Ovary (tissue), 7 donors: ENCODE measurements at regions not wholly inside any gene's neighbourhood (a gene's known extent, or its start where the extent isn't known, plus 50 kb on each side); places are given as distances from the start of the nearest gene placed in this dataset.
A peak's percentile ranks its signal among the peaks of the same experiment; 100 is the strongest.

Experiments used
- DNase-seq, 5 donors: peaks; one replicate each; pipeline ENCODE4 v3.0.0-alpha.2; 2019 to 2020
- H3K27ac ChIP-seq, 2 donors: fragments of 200-600 bp; one replicate each; pipeline versions ENCODE4 v1.5.1 to v1.8.0; 2019 to 2022
- H3K27me3 ChIP-seq: fragments of 200-600 bp; one replicate; pipeline ENCODE4 v1.8.0; 2022
- H3K36me3 ChIP-seq: fragments of 200-600 bp; sonication (generic); one replicate; pipeline ENCODE4 v1.5.1; 2019
- H3K4me1 ChIP-seq: one replicate; pipeline ENCODE4 v1.8.1; 2013; ENCODE audit warnings: mild to moderate bottlenecking, moderate library complexity; ENCODE audit not compliant: insufficient read depth
- H3K4me3 ChIP-seq: fragments of 200-600 bp; sonication (generic); one replicate; pipeline ENCODE4 v1.5.1; 2017
- H3K9me3 ChIP-seq, 2 donors: fragments of 200-600 bp in 1 of 2; sonication (generic) in 1 of 2; one replicate each; pipeline versions ENCODE4 v1.5.1 to v1.8.1; 2013 to 2019; ENCODE audit warnings: mild to moderate bottlenecking in 1 of 2, moderate library complexity in 1 of 2
- EP300 ChIP-seq: sonication (generic); formaldehyde crosslinking; IDR thresholded peaks from one replicate; pipeline ENCODE4 v1.6.1; 2017; ENCODE audit warnings: antibody characterized with exemption
- POLR2A ChIP-seq: fragments of 450-650 bp; IDR thresholded peaks from one replicate; pipeline ENCODE4 v1.6.1; 2017; ENCODE audit warnings: antibody characterized with exemption, mild to moderate bottlenecking, moderate library complexity
- WGBS, 3 donors: extraction: QIAGEN DNeasy Blood & Tissue Kit in 1 of 3; methylation state at CpG; one replicate each; pipeline versions ENCODE4 v1.1.5 to v1.1.7; 2013 to 2017; 5-methylcytosine and 5-hydroxymethylcytosine counted together
- intact Hi-C, 4 donors: fragments of 100-400 bp; cut with DNase I; formaldehyde crosslinking; loops; one replicate each; pipeline versions ENCODE4 v1.11.0 to v1.15.1; 2022 to 2023
- TF ChIP-seq, protein P1 (sequence below), 3 donors: fragments of 450-650 bp in 2 of 3; fragments of 200-600 bp in 1 of 3; IDR thresholded peaks; one replicate each; pipeline versions ENCODE4 v1.5.1 to v1.8.0; 2016 to 2022; ENCODE audit warnings: antibody characterized with exemption in 3 of 3, mild to moderate bottlenecking in 1 of 3
- donor health status: DM: no; HTN: no; CAD: no; lungs with moderate emphysema.
- donor health status: DM: no; HTN: no; CAD: no.
- donor health status: Bipolar disorder and iron deficiency.
- donor health status: DM: no; HTN: no; CAD: no.
- donor health status: DM: yes; HTN: yes; CAD: no.

DNA sequence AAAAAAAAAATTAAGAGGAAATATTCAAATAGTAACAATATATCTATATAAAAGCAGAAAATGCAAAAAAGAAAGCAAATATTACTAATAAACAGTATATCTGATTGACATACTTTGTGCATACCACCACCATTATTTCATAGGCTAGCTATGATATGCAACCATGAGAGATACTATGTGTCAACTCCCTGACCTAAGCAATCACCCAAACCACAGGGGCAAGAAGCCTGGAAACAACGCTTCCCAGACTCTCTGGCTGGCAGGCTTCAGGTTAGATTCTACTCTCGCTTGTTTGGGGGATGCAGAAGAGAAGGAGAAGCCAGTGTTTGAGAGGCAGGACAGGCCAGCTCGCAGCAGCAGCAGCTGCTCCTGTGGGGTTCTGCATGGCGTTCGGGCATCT is 169.3 kb upstream of the TPM1 start:
- TF ChIP-seq, protein P1, sequence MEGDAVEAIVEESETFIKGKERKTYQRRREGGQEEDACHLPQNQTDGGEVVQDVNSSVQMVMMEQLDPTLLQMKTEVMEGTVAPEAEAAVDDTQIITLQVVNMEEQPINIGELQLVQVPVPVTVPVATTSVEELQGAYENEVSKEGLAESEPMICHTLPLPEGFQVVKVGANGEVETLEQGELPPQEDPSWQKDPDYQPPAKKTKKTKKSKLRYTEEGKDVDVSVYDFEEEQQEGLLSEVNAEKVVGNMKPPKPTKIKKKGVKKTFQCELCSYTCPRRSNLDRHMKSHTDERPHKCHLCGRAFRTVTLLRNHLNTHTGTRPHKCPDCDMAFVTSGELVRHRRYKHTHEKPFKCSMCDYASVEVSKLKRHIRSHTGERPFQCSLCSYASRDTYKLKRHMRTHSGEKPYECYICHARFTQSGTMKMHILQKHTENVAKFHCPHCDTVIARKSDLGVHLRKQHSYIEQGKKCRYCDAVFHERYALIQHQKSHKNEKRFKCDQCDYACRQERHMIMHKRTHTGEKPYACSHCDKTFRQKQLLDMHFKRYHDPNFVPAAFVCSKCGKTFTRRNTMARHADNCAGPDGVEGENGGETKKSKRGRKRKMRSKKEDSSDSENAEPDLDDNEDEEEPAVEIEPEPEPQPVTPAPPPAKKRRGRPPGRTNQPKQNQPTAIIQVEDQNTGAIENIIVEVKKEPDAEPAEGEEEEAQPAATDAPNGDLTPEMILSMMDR (IDR thresholded peaks at IDR 0.05) = no peak
- no peak for TF ChIP-seq EP300
- TF ChIP-seq POLR2A = no peak
- DNase-seq = no peak
- Histone ChIP-seq H3K27me3 (no peaks in the 10 kb centered on the region), H3K9me3 (no peaks in the 10 kb centered on the region), H3K27ac (no peak overlapping the region), H3K4me3 (no peak overlapping the region), H3K4me1 (peaks cover 8% of the 10 kb centered on the region), H3K36me3 (no peaks in the 10 kb centered on the region)
- WGBS, 3 donors = 88 to 93% (median 92%) methylated on average over 5 of the region's 5 CpGs
- intact Hi-C loops = loop anchor here in 1 of 4 donors (10.0 kb wide), 1 partner anchor 172 kb away; the partner anchor contains the start of gene TPM1

DNA sequence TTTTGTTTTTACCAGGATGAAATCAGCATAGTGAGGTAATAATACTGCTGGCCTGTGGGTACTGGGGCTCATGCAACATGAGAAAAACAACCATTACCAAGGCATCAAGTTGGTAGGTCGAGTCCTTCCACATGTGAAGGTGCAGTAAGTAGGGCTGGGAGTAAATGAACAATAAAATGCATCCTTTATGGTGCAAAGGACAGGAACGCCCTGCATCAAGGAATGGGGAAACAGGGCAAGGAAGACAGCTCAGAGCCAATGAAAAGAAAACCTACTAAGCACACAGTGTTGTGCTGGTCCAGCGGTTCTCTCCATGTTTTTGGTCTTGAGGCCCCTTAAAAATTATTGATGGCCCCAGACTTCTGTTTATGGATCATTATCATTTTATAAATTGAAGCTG is 168.5 kb upstream of the TPM1 start:
- WGBS, 3 donors = 87 to 95% (median 92%) methylated on average over 3 of the region's 3 CpGs
- H3K4me3 ChIP-seq = no peak overlapping the region
- no peak for DNase-seq
- H3K9me3 ChIP-seq = no peaks in the 10 kb centered on the region
- intact Hi-C loops = loop anchor here in 1 of 4 donors (10.0 kb wide), 1 partner anchor 171 kb away; the partner anchor contains the start of gene TPM1
- no peaks in the 10 kb centered on the region for H3K27me3 ChIP-seq
- no peak overlapping the region for H3K27ac ChIP-seq
- no peaks in the 10 kb centered on the region for H3K36me3 ChIP-seq
- TF ChIP-seq POLR2A (no peak), EP300 (no peak)
- TF ChIP-seq, protein P1 (IDR thresholded peaks at IDR 0.05) = no peak
- H3K4me1 ChIP-seq = peaks cover 8% of the 10 kb centered on the region

- 9 to 27% (median 13%) methylated on average over 12 to 13 of the region's 13 CpGs for WGBS, 3 donors
- Histone ChIP-seq H3K4me1 (peaks cover 8% of the 10 kb centered on the region), H3K36me3 (no peaks in the 10 kb centered on the region), H3K4me3 (peak overlapping the region; percentile 20), H3K27me3 (no peaks in the 10 kb centered on the region), H3K9me3 (no peaks in the 10 kb centered on the region), H3K27ac (peak overlapping the region in 1 of 2 donors; percentile 33)
- DNase-seq = peak; percentile 43 to 79 (median 55)
- TF ChIP-seq POLR2A (no peak), EP300 (no peak)
- TF ChIP-seq, protein P1 (IDR thresholded peaks at IDR 0.05) = no peak
- intact Hi-C loops = loop anchor here in 1 of 4 donors (10.0 kb wide), 1 partner anchor 170 kb away; the partner anchor contains the start of gene TPM1
Observed at GRCh38 chr15:62874959-62875625, 167.5 kb upstream of the TPM1 start.

DNA sequence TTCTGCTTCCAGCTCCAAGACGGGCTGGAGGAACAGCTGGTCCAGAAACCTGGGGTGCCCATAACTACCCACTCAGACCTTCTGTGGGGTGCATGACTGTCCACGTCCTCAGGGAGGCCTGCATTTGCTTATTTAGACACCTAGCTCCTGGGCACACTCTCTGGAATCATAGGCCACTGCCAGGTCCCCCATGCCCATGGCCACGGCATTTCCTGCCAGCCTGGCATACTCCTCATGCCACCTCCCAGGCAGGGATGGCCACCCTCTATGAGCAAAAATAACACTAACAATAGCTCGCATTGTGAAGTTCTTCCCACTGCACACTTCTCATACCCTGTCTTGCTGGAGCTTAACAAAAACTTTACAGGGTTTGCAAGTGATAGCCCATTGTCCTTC is 166.9 kb upstream of the TPM1 start:
- DNase-seq = no peak
- Histone ChIP-seq H3K4me3 (no peak overlapping the region), H3K27ac (peak overlapping the region in 1 of 2 donors; percentile 33), H3K4me1 (peaks cover 8% of the 10 kb centered on the region), H3K27me3 (no peaks in the 10 kb centered on the region), H3K36me3 (no peaks in the 10 kb centered on the region), H3K9me3 (no peaks in the 10 kb centered on the region)
- TF ChIP-seq EP300 = no peak
- no peak for TF ChIP-seq POLR2A
- TF ChIP-seq, protein P1 (IDR thresholded peaks at IDR 0.05) = no peak
- intact Hi-C loops = loop anchor here in 1 of 4 donors (10.0 kb wide), 1 partner anchor 169 kb away; the partner anchor contains the start of gene TPM1
- WGBS, 3 donors = 68 to 81% (median 77%) methylated on average over 4 of the region's 4 CpGs
